ENCODE measurements at regions not wholly inside any gene's neighbourhood (a gene's known extent, or its start where the extent isn't known, plus 50 kb on each side); places are given as distances from the start of the nearest gene placed in this dataset.

- TF ChIP-seq CTCF (IDR thresholded peaks at IDR 0.05) = no peak
- TF ChIP-seq POLR2AphosphoS5 (IDR thresholded peaks at IDR 0.05; ENCODE audit: low read depth, low read length) = no peak
- TF ChIP-seq, protein P1, sequence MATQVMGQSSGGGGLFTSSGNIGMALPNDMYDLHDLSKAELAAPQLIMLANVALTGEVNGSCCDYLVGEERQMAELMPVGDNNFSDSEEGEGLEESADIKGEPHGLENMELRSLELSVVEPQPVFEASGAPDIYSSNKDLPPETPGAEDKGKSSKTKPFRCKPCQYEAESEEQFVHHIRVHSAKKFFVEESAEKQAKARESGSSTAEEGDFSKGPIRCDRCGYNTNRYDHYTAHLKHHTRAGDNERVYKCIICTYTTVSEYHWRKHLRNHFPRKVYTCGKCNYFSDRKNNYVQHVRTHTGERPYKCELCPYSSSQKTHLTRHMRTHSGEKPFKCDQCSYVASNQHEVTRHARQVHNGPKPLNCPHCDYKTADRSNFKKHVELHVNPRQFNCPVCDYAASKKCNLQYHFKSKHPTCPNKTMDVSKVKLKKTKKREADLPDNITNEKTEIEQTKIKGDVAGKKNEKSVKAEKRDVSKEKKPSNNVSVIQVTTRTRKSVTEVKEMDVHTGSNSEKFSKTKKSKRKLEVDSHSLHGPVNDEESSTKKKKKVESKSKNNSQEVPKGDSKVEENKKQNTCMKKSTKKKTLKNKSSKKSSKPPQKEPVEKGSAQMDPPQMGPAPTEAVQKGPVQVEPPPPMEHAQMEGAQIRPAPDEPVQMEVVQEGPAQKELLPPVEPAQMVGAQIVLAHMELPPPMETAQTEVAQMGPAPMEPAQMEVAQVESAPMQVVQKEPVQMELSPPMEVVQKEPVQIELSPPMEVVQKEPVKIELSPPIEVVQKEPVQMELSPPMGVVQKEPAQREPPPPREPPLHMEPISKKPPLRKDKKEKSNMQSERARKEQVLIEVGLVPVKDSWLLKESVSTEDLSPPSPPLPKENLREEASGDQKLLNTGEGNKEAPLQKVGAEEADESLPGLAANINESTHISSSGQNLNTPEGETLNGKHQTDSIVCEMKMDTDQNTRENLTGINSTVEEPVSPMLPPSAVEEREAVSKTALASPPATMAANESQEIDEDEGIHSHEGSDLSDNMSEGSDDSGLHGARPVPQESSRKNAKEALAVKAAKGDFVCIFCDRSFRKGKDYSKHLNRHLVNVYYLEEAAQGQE (IDR thresholded peaks at IDR 0.05; ENCODE audit: insufficient read depth in 1 of 2, low read depth in 2 of 2, low read length in 1 of 2) = no peak
- TF ChIP-seq SIN3A (IDR thresholded peaks at IDR 0.05; ENCODE audit: borderline replicate concordance, insufficient read depth, low read depth, low read length) = no peak
Measured at GRCh38 chr4:159706704-159707103, 603.8 kb downstream of the RAPGEF2 start.

Measured in Panc1 (cell line).